ENCODE measurements at regions not wholly inside any gene's neighbourhood (a gene's known extent, or its start where the extent isn't known, plus 50 kb on each side); places are given as distances from the start of the nearest gene placed in this dataset.

DNA sequence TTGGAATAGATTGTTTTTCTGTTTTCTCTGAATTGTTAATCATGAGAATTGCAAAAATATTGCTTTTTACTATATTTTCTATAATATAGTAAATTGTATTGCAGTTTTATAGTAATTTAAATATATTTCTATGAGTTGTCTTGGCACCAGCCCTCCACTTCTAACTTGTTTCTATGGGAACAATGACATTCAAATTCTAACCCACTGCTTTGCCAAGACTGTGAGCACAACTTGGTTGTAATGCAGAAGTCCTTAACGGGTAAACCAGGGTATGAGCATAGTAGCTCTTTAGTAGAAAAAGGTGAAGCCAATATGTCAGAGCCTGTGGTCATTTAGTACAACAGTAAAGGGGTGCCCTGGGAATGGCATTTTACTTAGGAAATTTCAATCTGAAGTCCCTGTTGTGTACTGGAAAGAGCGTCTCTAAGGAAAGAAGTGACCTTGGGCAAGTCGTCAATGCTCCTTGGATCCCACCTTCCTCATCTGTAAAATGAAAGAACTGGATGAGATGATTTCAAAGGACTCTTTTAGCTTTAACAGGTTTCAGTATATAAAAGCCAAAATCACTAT, 283.3 kb downstream of the ATP23 start:
- TF ChIP-seq POLR2AphosphoS5 (IDR thresholded peaks at IDR 0.05; ENCODE audit: low read depth, low read length) = no peak
- TF ChIP-seq POLR2A (IDR thresholded peaks at IDR 0.05; ENCODE audit: low read depth, low read length) = no peak
- no peak for TF ChIP-seq TAF1 (IDR thresholded peaks at IDR 0.05; ENCODE audit: low read depth, low read length)
- TF ChIP-seq SPI1 (IDR thresholded peaks at IDR 0.05; ENCODE audit: low read depth, low read length) = no peak
- no peak for TF ChIP-seq PAX5 (IDR thresholded peaks at IDR 0.05; ENCODE audit: insufficient read depth, low read length, severe bottlenecking)
- TF ChIP-seq POU2F2 (IDR thresholded peaks at IDR 0.05; ENCODE audit: low read depth, low read length) = no peak
